ENCODE measurements at regions not wholly inside any gene's neighbourhood (a gene's known extent, or its start where the extent isn't known, plus 50 kb on each side); places are given as distances from the start of the nearest gene placed in this dataset.
A peak's percentile ranks its signal among the peaks of the same experiment; 100 is the strongest.

DNA sequence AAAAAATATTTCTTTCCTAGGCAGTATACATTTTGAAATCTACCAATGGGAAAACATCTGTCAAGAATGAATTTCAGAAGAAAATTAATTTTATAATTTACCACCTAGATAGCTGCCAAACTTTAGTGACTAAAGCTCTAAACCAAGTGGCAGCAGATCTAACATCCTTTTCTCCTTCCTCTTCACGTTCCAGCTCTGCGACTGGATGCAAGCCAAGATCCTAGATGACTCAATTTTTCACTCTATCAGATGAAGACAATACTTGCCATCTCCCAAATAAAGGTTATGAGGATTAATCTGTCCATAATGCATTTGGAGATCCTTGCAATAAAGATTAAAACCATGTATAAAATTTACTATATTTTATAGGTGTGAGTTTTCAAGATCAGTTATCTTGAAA lies 66.7 kb upstream of the MIR17HG start:
- Histone ChIP-seq H3K27ac (ENCODE audit: low read length) (no peak overlapping the region), H3K36me3 (replicated peaks; ENCODE audit: low read depth, low read length) (no peaks in the 10 kb centered on the region), H3K9ac (ENCODE audit: low read length) (no peak overlapping the region), H2AFZ (ENCODE audit: low read depth, low read length) (no peak overlapping the region), H3K9me3 (ENCODE audit: insufficient read depth, low read length) (0 out of 2 replicates have a peak, but pooled peaks cover 6% of the 10 kb centered on the region), H3K79me2 (ENCODE audit: low read length) (no peaks in the 10 kb centered on the region), H3K4me3 (ENCODE audit: low read length) (no peak overlapping the region), H4K20me1 (ENCODE audit: insufficient read depth, low read length) (no peaks in the 10 kb centered on the region), H3K27me3 (ENCODE audit: low read depth, low read length) (no peaks in the 10 kb centered on the region), H3K4me2 (ENCODE audit: low read length) (no peak overlapping the region), H3K4me1 (ENCODE audit: low read length) (peaks cover 19% of the 10 kb centered on the region)
- TF ChIP-seq, protein P1, sequence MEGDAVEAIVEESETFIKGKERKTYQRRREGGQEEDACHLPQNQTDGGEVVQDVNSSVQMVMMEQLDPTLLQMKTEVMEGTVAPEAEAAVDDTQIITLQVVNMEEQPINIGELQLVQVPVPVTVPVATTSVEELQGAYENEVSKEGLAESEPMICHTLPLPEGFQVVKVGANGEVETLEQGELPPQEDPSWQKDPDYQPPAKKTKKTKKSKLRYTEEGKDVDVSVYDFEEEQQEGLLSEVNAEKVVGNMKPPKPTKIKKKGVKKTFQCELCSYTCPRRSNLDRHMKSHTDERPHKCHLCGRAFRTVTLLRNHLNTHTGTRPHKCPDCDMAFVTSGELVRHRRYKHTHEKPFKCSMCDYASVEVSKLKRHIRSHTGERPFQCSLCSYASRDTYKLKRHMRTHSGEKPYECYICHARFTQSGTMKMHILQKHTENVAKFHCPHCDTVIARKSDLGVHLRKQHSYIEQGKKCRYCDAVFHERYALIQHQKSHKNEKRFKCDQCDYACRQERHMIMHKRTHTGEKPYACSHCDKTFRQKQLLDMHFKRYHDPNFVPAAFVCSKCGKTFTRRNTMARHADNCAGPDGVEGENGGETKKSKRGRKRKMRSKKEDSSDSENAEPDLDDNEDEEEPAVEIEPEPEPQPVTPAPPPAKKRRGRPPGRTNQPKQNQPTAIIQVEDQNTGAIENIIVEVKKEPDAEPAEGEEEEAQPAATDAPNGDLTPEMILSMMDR (IDR thresholded peaks at IDR 0.05; ENCODE audit: low read depth, low read length) = no peak
- no peak for TF ChIP-seq EZH2phosphoT487 (IDR thresholded peaks at IDR 0.05; ENCODE audit: low read depth)

DNA sequence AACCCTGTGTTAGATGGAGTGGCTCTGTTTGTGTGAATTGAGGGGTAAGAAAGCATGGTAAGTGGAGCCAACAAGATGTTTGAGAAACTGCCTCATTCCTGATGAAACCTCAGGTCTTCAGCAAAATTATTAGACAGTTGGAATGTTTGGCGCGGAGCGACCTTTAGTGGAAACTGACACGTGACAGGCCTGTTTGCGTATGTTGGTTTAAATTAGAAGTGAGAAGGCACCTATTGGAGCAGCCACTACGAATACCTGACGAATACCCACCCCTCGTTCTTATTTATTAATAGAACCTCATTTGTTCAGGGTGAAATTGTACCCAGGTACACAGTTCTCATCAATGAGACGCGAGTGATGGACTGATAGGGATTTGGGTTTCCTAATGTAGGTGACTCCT lies 63.2 kb upstream of the MIR17HG start:
- Histone ChIP-seq H3K9me3 (ENCODE audit: insufficient read depth, low read length) (no peaks in the 10 kb centered on the region), H3K27ac (ENCODE audit: low read length) (no peak overlapping the region), H3K4me1 (ENCODE audit: low read length) (peaks cover 10% of the 10 kb centered on the region), H4K20me1 (ENCODE audit: insufficient read depth, low read length) (no peaks in the 10 kb centered on the region), H3K79me2 (ENCODE audit: low read length) (no peaks in the 10 kb centered on the region), H3K9ac (ENCODE audit: low read length) (no peak overlapping the region), H2AFZ (ENCODE audit: low read depth, low read length) (no peak overlapping the region), H3K4me2 (ENCODE audit: low read length) (no peak overlapping the region), H3K36me3 (replicated peaks; ENCODE audit: low read depth, low read length) (no peaks in the 10 kb centered on the region), H3K4me3 (ENCODE audit: low read length) (no peak overlapping the region), H3K27me3 (ENCODE audit: low read depth, low read length) (no peaks in the 10 kb centered on the region)
- no peak for TF ChIP-seq EZH2phosphoT487 (IDR thresholded peaks at IDR 0.05; ENCODE audit: low read depth)
- TF ChIP-seq, protein P1 (IDR thresholded peaks at IDR 0.05; ENCODE audit: low read depth, low read length) = no peak

DNA sequence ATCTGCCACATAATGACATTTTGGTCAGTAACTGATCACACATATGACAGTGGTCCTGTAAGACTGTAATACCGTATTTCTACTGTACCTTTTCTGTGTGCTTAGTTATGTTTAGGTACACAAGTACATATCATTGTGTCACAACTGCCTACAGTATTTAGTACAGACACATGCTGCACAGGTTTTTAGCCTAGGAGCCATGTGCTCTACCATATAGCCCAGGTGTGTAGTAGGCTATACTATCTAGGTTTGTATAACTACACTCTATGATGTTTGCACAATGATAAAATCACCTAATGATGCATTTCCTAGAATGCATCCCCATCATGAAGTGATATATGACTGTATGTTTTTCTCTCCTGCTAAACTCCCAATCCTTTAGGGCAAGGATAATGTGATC lies 61.2 kb upstream of the MIR17HG start:
- TF ChIP-seq EZH2phosphoT487 (IDR thresholded peaks at IDR 0.05; ENCODE audit: low read depth) = no peak
- TF ChIP-seq, protein P1 (IDR thresholded peaks at IDR 0.05; ENCODE audit: low read depth, low read length) = no peak
- no peak overlapping the region for H3K4me3 ChIP-seq (ENCODE audit: low read length)

GRCh38 chr13:91291078-91291477 lies 56.4 kb upstream of the MIR17HG start:
- H3K27me3 ChIP-seq (ENCODE audit: low read depth, low read length) = no peaks in the 10 kb centered on the region
- no peak overlapping the region for H3K4me2 ChIP-seq (ENCODE audit: low read length)
- no peak for TF ChIP-seq EZH2phosphoT487 (IDR thresholded peaks at IDR 0.05; ENCODE audit: low read depth)
- TF ChIP-seq, protein P1 (IDR thresholded peaks at IDR 0.05; ENCODE audit: low read depth, low read length) = peak; percentile 35; the same call in 1 of the 2 replicates
- no peak overlapping the region for H3K9ac ChIP-seq (ENCODE audit: low read length)
- H3K9me3 ChIP-seq (ENCODE audit: insufficient read depth, low read length) = no peaks in the 10 kb centered on the region
- H3K4me3 ChIP-seq (ENCODE audit: low read length) = no peak overlapping the region
- no peaks in the 10 kb centered on the region for H4K20me1 ChIP-seq (ENCODE audit: insufficient read depth, low read length)
- H2AFZ ChIP-seq (ENCODE audit: low read depth, low read length) = no peak overlapping the region
- no peaks in the 10 kb centered on the region for H3K4me1 ChIP-seq (ENCODE audit: low read length)
- no peaks in the 10 kb centered on the region for H3K36me3 ChIP-seq (replicated peaks; ENCODE audit: low read depth, low read length)
- H3K27ac ChIP-seq (ENCODE audit: low read length) = no peak overlapping the region
- H3K79me2 ChIP-seq (ENCODE audit: low read length) = no peaks in the 10 kb centered on the region

More for the DNA sequence above, 61.2 kb upstream of the MIR17HG start:
- no peaks in the 10 kb centered on the region for H3K36me3 ChIP-seq (replicated peaks; ENCODE audit: low read depth, low read length)
- H3K79me2 ChIP-seq (ENCODE audit: low read length) = no peaks in the 10 kb centered on the region
- H4K20me1 ChIP-seq (ENCODE audit: insufficient read depth, low read length) = no peaks in the 10 kb centered on the region
- no peaks in the 10 kb centered on the region for H3K9me3 ChIP-seq (ENCODE audit: insufficient read depth, low read length)
- H3K27me3 ChIP-seq (ENCODE audit: low read depth, low read length) = no peaks in the 10 kb centered on the region
- H3K27ac ChIP-seq (ENCODE audit: low read length) = no peak overlapping the region
- no peak overlapping the region for H3K9ac ChIP-seq (ENCODE audit: low read length)
- H2AFZ ChIP-seq (ENCODE audit: low read depth, low read length) = no peak overlapping the region
- peaks cover 6% of the 10 kb centered on the region for H3K4me1 ChIP-seq (ENCODE audit: low read length)
- H3K4me2 ChIP-seq (ENCODE audit: low read length) = no peak overlapping the region

All from OCI-LY3 (cell line).